Progenitor cell of endocrine pancreas (in vitro differentiated cells): ENCODE measurements at regions not wholly inside any gene's neighbourhood (a gene's known extent, or its start where the extent isn't known, plus 50 kb on each side); places are given as distances from the start of the nearest gene placed in this dataset.

Experiments used
- DNase-seq: peaks from one replicate; pipeline ENCODE4 v3.0.0; 2021; ENCODE audit warnings: low spot score; ENCODE audit not compliant: unreplicated experiment
- H3K27ac Mint-ChIP-seq: 2 replicates; pipeline ENCODE4 v1.8.0; 2021; ENCODE audit warnings: mild to moderate bottlenecking, moderate library complexity, mixed read lengths
- H3K27me3 Mint-ChIP-seq: 2 replicates; pipeline ENCODE4 v1.8.0; 2021; ENCODE audit warnings: mixed read lengths
- H3K36me3 Mint-ChIP-seq: 2 replicates; pipeline ENCODE4 v1.8.0; 2022; ENCODE audit warnings: mixed read lengths; ENCODE audit not compliant: insufficient read depth
- H3K4me1 Mint-ChIP-seq: 2 replicates; pipeline ENCODE4 v1.8.0; 2021; ENCODE audit warnings: low read depth, mixed read lengths
- H3K4me3 Mint-ChIP-seq: 2 replicates; pipeline ENCODE4 v1.8.0; 2021; ENCODE audit warnings: low read depth, mild to moderate bottlenecking, moderate library complexity, mixed read lengths
- H3K9me3 Mint-ChIP-seq: 2 replicates; pipeline ENCODE4 v1.8.0; 2021; ENCODE audit warnings: low read depth, mixed read lengths
- TF ChIP-seq, protein P1 (sequence below): fragments of 200-600 bp; sonication (generic); IDR thresholded peaks from one replicate; pipeline ENCODE4 v1.5.0; 2021; ENCODE audit warnings: antibody characterized with exemption, mild to moderate bottlenecking; ENCODE audit not compliant: unreplicated experiment

DNA sequence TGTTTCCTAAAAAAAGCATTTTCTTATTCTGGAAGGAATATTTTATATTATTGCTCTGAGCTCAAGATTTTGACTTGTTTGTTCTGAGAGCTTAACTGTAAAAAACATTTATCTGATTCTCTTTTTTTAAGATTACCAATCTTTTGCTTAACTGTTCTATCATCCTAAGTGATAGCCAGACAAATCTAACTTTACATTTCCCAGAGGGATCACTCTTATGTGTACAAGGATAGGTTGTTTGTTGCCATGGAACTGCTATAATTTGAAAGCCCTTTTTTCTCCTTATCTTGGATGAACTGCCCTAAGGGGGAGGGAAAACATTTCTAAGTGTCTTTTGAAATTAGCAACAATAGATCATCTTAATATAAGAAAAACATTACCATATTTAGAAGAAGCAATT lies 494.7 kb downstream of the TRAM1L1 start:
- no peaks in the 10 kb centered on the region for H3K36me3 Mint-ChIP-seq
- TF ChIP-seq, protein P1, sequence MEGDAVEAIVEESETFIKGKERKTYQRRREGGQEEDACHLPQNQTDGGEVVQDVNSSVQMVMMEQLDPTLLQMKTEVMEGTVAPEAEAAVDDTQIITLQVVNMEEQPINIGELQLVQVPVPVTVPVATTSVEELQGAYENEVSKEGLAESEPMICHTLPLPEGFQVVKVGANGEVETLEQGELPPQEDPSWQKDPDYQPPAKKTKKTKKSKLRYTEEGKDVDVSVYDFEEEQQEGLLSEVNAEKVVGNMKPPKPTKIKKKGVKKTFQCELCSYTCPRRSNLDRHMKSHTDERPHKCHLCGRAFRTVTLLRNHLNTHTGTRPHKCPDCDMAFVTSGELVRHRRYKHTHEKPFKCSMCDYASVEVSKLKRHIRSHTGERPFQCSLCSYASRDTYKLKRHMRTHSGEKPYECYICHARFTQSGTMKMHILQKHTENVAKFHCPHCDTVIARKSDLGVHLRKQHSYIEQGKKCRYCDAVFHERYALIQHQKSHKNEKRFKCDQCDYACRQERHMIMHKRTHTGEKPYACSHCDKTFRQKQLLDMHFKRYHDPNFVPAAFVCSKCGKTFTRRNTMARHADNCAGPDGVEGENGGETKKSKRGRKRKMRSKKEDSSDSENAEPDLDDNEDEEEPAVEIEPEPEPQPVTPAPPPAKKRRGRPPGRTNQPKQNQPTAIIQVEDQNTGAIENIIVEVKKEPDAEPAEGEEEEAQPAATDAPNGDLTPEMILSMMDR, result no peak
- no peaks in the 10 kb centered on the region for H3K27me3 Mint-ChIP-seq
- DNase-seq, result no peak
- no peaks in the 10 kb centered on the region for H3K4me1 Mint-ChIP-seq
- H3K9me3 Mint-ChIP-seq, result no peaks in the 10 kb centered on the region
- H3K27ac Mint-ChIP-seq, result no peak overlapping the region
- no peak overlapping the region for H3K4me3 Mint-ChIP-seq

DNA sequence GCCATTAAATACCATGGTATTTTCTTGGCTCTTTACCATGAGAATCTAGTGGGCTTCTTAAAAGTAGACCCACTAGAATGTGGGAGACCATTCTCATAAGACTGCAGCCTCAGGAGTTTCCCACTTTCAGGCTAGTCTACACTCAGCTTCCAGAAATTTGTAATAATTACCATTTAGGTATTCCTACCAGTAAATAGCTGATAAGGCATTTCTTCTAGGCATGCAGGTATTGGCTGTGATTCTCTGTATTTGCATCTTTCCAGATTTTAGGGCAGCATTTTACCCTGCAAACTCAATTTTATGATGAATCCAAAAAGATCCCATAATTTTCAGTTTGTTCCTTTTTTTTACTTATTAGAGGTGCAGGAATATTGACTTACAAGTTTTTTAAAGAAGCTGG lies 496.6 kb downstream of the TRAM1L1 start:
- TF ChIP-seq, protein P1, result no peak
- no peak overlapping the region for H3K4me3 Mint-ChIP-seq
- no peaks in the 10 kb centered on the region for H3K36me3 Mint-ChIP-seq
- no peaks in the 10 kb centered on the region for H3K9me3 Mint-ChIP-seq
- no peak for DNase-seq
- H3K27ac Mint-ChIP-seq, result no peak overlapping the region
- H3K27me3 Mint-ChIP-seq, result no peaks in the 10 kb centered on the region
- no peaks in the 10 kb centered on the region for H3K4me1 Mint-ChIP-seq

DNA sequence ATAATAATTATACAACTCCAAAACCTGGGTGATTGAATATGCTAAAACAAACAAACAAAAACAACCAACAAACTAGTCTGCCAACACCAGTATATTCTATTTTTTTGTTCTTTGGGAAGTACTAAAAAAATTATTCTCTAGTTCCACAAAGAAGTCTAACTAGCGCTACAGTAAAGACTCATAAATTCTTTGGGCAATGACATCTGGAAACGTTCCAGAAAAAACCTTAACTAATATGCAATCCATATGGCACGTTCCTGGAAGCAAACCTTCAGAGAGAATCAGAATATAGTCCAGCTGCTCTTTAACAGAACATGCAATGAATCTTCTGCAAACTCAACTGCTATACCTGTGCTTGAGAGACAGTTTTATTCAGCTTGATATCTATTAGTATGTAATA lies 500.1 kb downstream of the TRAM1L1 start:
- TF ChIP-seq, protein P1, result no peak
- Mint-ChIP-seq H3K27me3 (no peaks in the 10 kb centered on the region), H3K27ac (no peak overlapping the region), H3K4me3 (no peak overlapping the region), H3K9me3 (no peaks in the 10 kb centered on the region), H3K36me3 (no peaks in the 10 kb centered on the region), H3K4me1 (no peaks in the 10 kb centered on the region)
- no peak for DNase-seq

DNA sequence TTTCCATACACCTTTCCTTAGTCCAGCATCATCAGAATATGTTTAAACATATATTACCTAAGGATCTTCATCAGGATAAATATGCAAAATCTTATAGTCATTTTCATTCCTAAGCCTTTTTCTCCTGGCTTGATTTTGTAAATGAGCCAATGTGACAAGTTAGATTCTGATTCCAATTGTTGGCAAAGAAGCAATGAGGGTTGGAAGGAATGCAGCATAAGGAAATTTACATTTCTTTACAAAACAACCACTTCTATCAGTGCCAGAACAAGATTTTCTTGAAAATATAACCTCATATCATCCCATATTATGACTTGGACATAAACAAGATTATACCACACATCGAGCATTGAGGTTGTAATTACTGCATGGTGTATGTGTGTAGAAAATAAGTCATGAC lies 508.1 kb downstream of the TRAM1L1 start:
- Mint-ChIP-seq H3K4me3 (no peak overlapping the region), H3K36me3 (no peaks in the 10 kb centered on the region), H3K27me3 (no peaks in the 10 kb centered on the region), H3K27ac (no peak overlapping the region), H3K4me1 (no peaks in the 10 kb centered on the region), H3K9me3 (peaks cover 7% of the 10 kb centered on the region)
- TF ChIP-seq, protein P1, result no peak
- DNase-seq, result no peak

DNA sequence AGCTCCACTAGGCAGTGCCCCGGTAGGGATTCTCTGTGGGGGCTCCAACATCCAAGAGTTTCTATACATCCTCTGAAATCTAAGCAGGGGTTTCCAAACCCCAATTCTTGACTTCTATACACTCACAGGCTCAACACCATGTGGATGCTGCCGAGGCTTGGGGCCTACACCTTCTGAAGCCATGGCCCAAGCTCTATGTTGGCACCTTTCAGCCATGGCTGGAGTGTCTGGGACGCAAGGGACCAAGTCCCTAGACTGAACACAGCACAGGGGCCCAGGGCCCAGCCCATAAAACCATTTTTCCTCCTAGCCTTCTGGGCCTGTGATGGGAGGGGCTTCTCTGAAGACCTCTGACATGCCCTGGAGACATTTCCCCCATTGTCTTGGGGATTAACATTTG lies 511.8 kb downstream of the TRAM1L1 start:
- Mint-ChIP-seq H3K27ac (no peak overlapping the region), H3K4me3 (no peak overlapping the region), H3K27me3 (no peaks in the 10 kb centered on the region), H3K9me3 (peaks cover 14% of the 10 kb centered on the region), H3K36me3 (no peaks in the 10 kb centered on the region), H3K4me1 (no peaks in the 10 kb centered on the region)
- no peak for DNase-seq
- TF ChIP-seq, protein P1, result no peak

DNA sequence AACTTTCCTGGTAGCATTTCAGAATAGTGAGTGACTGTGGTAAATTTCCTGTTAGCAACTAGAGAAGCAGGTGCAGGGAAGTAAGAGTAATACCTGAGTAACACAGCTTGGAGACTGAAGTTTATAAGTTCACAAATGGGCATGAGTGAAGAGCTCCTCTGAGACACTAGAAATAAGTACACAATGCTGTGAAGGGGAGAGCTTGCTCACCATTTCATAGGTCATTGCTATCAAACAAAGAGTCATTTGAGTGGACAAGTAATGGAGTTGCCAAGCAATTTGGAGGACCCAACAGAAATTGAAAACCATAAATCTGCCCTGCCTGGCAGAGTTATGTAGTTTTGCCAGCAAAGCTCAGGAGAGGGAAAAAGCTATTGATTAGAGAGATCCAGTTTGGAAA lies 523.6 kb downstream of the TRAM1L1 start:
- H3K36me3 Mint-ChIP-seq, result no peaks in the 10 kb centered on the region
- peaks cover 15% of the 10 kb centered on the region for H3K9me3 Mint-ChIP-seq

More for the DNA sequence above, 523.6 kb downstream of the TRAM1L1 start:
- no peak overlapping the region for H3K27ac Mint-ChIP-seq
- H3K4me1 Mint-ChIP-seq, result peaks cover 1% of the 10 kb centered on the region
- TF ChIP-seq, protein P1, result no peak
- no peak for DNase-seq
- H3K27me3 Mint-ChIP-seq, result no peaks in the 10 kb centered on the region
- H3K4me3 Mint-ChIP-seq, result no peak overlapping the region
